SU-DHL-6 (cell line): ENCODE measurements at regions not wholly inside any gene's neighbourhood (a gene's known extent, or its start where the extent isn't known, plus 50 kb on each side); places are given as distances from the start of the nearest gene placed in this dataset.

ENCODE experiments used
- EZH2phosphoT487 ChIP-seq: fragments of 200-600 bp; sonication (generic), shearing (Covaris generic); conservative IDR thresholded peaks from 2 replicates; pipeline ENCODE4 v1.6.1; 2018; ENCODE audit warnings: mild to moderate bottlenecking, antibody characterized with exemption, low read length, moderate library complexity, mixed read lengths
- TF ChIP-seq, protein P1 (sequence below): fragments of 200-600 bp; sonication (generic); IDR thresholded peaks from one replicate; pipeline ENCODE4 v1.5.1; 2017; ENCODE audit warnings: antibody characterized with exemption, mild to moderate bottlenecking, low read length, moderate library complexity; ENCODE audit not compliant: insufficient read depth, poor library complexity, severe bottlenecking

GRCh38 chr6:112787371-112787770 lies 440.2 kb downstream of the RFPL4B start:
- TF ChIP-seq, protein P1, sequence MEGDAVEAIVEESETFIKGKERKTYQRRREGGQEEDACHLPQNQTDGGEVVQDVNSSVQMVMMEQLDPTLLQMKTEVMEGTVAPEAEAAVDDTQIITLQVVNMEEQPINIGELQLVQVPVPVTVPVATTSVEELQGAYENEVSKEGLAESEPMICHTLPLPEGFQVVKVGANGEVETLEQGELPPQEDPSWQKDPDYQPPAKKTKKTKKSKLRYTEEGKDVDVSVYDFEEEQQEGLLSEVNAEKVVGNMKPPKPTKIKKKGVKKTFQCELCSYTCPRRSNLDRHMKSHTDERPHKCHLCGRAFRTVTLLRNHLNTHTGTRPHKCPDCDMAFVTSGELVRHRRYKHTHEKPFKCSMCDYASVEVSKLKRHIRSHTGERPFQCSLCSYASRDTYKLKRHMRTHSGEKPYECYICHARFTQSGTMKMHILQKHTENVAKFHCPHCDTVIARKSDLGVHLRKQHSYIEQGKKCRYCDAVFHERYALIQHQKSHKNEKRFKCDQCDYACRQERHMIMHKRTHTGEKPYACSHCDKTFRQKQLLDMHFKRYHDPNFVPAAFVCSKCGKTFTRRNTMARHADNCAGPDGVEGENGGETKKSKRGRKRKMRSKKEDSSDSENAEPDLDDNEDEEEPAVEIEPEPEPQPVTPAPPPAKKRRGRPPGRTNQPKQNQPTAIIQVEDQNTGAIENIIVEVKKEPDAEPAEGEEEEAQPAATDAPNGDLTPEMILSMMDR = no peak
- TF ChIP-seq EZH2phosphoT487 = no peak
